ENCODE measurements at regions not wholly inside any gene's neighbourhood (a gene's known extent, or its start where the extent isn't known, plus 50 kb on each side); places are given as distances from the start of the nearest gene placed in this dataset.

GRCh38 chr13:65613004-65613403, 1617.1 kb downstream of the PCDH9 start:
- no peak for DNase-seq (ENCODE audit: low read depth)
- TF ChIP-seq CTCF (conservative IDR thresholded peaks at IDR 0.05; ENCODE audit: control insufficient read depth, insufficient read depth, low read depth, low read length) = peak; percentile 34

GRCh38 chr13:65609350-65609749, 1620.8 kb downstream of the PCDH9 start:
- DNase-seq (ENCODE audit: low read depth) = no peak
- H3K4me3 ChIP-seq (ENCODE audit: control insufficient read depth, low read depth, low read length) = no peak overlapping the region
- TF ChIP-seq CTCF (conservative IDR thresholded peaks at IDR 0.05; ENCODE audit: control insufficient read depth, insufficient read depth, low read depth, low read length) = no peak

More at GRCh38 chr13:65613004-65613403, 1617.1 kb downstream of the PCDH9 start:
- no peak overlapping the region for H3K4me3 ChIP-seq (ENCODE audit: control insufficient read depth, low read depth, low read length)

- DNase-seq (ENCODE audit: low read depth) = peak; percentile 55
- H3K4me3 ChIP-seq (ENCODE audit: control insufficient read depth, low read depth, low read length) = no peak overlapping the region
- no peak for TF ChIP-seq CTCF (conservative IDR thresholded peaks at IDR 0.05; ENCODE audit: control insufficient read depth, insufficient read depth, low read depth, low read length)
These were observed 1623.5 kb downstream of the PCDH9 start for GRCh38 chr13:65606622-65607021.

GRCh38 chr13:65605396-65605795, 1624.7 kb downstream of the PCDH9 start:
- no peak for TF ChIP-seq CTCF (conservative IDR thresholded peaks at IDR 0.05; ENCODE audit: control insufficient read depth, insufficient read depth, low read depth, low read length)
- DNase-seq (ENCODE audit: low read depth) = peak; percentile 17
- no peak overlapping the region for H3K4me3 ChIP-seq (ENCODE audit: control insufficient read depth, low read depth, low read length)

GRCh38 chr13:65603160-65603559, 1627.0 kb downstream of the PCDH9 start:
- no peak overlapping the region for H3K4me3 ChIP-seq (ENCODE audit: control insufficient read depth, low read depth, low read length)
- no peak for TF ChIP-seq CTCF (conservative IDR thresholded peaks at IDR 0.05; ENCODE audit: control insufficient read depth, insufficient read depth, low read depth, low read length)
- no peak for DNase-seq (ENCODE audit: low read depth)

GRCh38 chr13:65601855-65602254, 1628.3 kb downstream of the PCDH9 start:
- H3K4me3 ChIP-seq (ENCODE audit: control insufficient read depth, low read depth, low read length) = no peak overlapping the region
- no peak for TF ChIP-seq CTCF (conservative IDR thresholded peaks at IDR 0.05; ENCODE audit: control insufficient read depth, insufficient read depth, low read depth, low read length)
- DNase-seq (ENCODE audit: low read depth) = no peak

- DNase-seq (ENCODE audit: low read depth) = peak; percentile 62
- no peak overlapping the region for H3K4me3 ChIP-seq (ENCODE audit: control insufficient read depth, low read depth, low read length)
- TF ChIP-seq CTCF (conservative IDR thresholded peaks at IDR 0.05; ENCODE audit: control insufficient read depth, insufficient read depth, low read depth, low read length) = no peak
These were observed 1629.4 kb downstream of the PCDH9 start for GRCh38 chr13:65600702-65601101.

Data from fibroblast of mammary gland (primary cell).